ENCODE measurements at regions not wholly inside any gene's neighbourhood (a gene's known extent, or its start where the extent isn't known, plus 50 kb on each side); places are given as distances from the start of the nearest gene placed in this dataset.

- no peak for TF ChIP-seq CTCF (IDR thresholded peaks at IDR 0.05)
- no peak for TF ChIP-seq SIN3A (IDR thresholded peaks at IDR 0.05; ENCODE audit: borderline replicate concordance, insufficient read depth, low read depth, low read length)
- TF ChIP-seq POLR2AphosphoS5 (IDR thresholded peaks at IDR 0.05; ENCODE audit: low read depth, low read length), result no peak
- TF ChIP-seq REST (IDR thresholded peaks at IDR 0.05; ENCODE audit: insufficient read depth in 1 of 2, low read depth in 2 of 2, low read length in 1 of 2), result no peak
These were observed 93.8 kb downstream of the GLRX3 start for GRCh38 chr10:130230036-130230435.
